Esophagus squamous epithelium (tissue), 5 donors: ENCODE measurements at regions not wholly inside any gene's neighbourhood (a gene's known extent, or its start where the extent isn't known, plus 50 kb on each side); places are given as distances from the start of the nearest gene placed in this dataset.
A peak's percentile ranks its signal among the peaks of the same experiment; 100 is the strongest.

Source experiments
- DNase-seq: peaks from one replicate; lab custom pipeline; 2025; lab: John Stamatoyannopoulos, UW
- H3K27ac ChIP-seq, 4 donors: fragments of 200-600 bp; sonication (generic); one replicate each; pipeline ENCODE4 v1.5.1; 2016 to 2019; ENCODE audit warnings: mild to moderate bottlenecking in 1 of 4
- H3K27me3 ChIP-seq, 4 donors: fragments of 200-600 bp; sonication (generic); 1 replicate in 3 of 4; 2 replicates in 1 of 4; pipeline versions ENCODE4 v1.5.1 to v1.6.0; 2017 to 2021; ENCODE audit warnings: antibody characterized with exemption in 1 of 4
- H3K36me3 ChIP-seq, 3 donors: fragments of 200-600 bp; sonication (generic); one replicate each; pipeline ENCODE4 v1.5.1; 2016 to 2019
- H3K4me1 ChIP-seq, 3 donors: fragments of 200-600 bp; sonication (generic); one replicate each; pipeline ENCODE4 v1.5.1; 2017 to 2019
- H3K4me3 ChIP-seq, 4 donors: fragments of 200-600 bp; sonication (generic); 1 replicate in 3 of 4; 2 replicates in 1 of 4; pipeline ENCODE4 v1.5.1; 2016 to 2019; ENCODE audit warnings: mild to moderate bottlenecking in 2 of 4, moderate library complexity in 1 of 4
- H3K9me3 ChIP-seq, 3 donors: fragments of 200-600 bp; sonication (generic); one replicate each; pipeline ENCODE4 v1.5.1; 2016 to 2019
- POLR2A ChIP-seq, 4 donors: fragments of 450-650 bp; IDR thresholded peaks; one replicate each; pipeline ENCODE4 v1.6.1; 2017; ENCODE audit warnings: antibody characterized with exemption in 4 of 4, mild to moderate bottlenecking in 4 of 4, moderate library complexity in 3 of 4
- WGBS, 2 donors: methylation state at CpG; one replicate each; pipeline ENCODE4 v1.1.5; 2018; 5-methylcytosine and 5-hydroxymethylcytosine counted together
- intact Hi-C: fragments of 100-400 bp; cut with DNase I; formaldehyde crosslinking; loops from one replicate; pipeline ENCODE4 v1.15.0; 2022
- TF ChIP-seq, protein P1 (sequence below), 6 experiments: fragments of 450-650 bp in 4 of 6; fragments of 200-600 bp in 2 of 6; sonication (generic) in 2 of 6; IDR thresholded peaks; one replicate each; pipeline ENCODE4 v1.5.1; 2016 to 2019; ENCODE audit warnings: antibody characterized with exemption in 6 of 6, mild to moderate bottlenecking in 4 of 6, moderate library complexity in 4 of 6
- donor health status: DM: yes; HTN: yes; CAD: no.

DNA sequence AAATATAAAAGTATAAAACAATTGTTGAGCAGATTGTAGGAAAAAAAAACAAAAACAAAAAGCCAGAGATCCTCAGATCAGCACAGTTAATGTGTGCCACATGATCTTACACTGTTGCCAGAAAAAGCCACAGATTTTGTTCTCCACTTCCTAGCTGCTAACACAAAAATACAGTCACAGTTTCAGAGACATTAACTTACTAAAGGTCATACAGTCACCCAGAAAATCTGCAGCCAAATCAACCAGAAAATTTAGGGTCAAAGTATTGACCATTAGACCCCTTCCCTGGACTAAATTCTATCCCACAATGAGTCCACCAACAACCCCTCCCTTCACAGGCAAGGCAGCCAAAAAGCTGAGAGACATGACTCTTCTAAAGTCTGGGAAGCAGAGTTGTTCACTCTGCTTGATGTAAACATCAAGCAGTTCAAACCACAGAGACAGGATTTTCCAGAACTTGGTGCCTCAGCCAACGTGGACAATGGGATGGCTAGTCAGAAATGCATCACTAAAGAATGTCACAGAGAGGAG lies 59.1 kb downstream of the SST start:
- H3K9me3 ChIP-seq, result no peaks in the 10 kb centered on the region
- intact Hi-C loops, result no loop called here
- WGBS, 2 donors, result 8 to 33% methylated on average over 1 of the region's 1 CpG
- H3K27ac ChIP-seq, result peak overlapping the region in 1 of 4 donors; percentile 33
- peaks cover 0 to 38% (median 0%) of the 10 kb centered on the region in 4 donors for H3K27me3 ChIP-seq
- DNase-seq, result no peak
- no peak overlapping the region for H3K4me3 ChIP-seq
- no peak for TF ChIP-seq POLR2A (IDR thresholded peaks at IDR 0.05)
- TF ChIP-seq, protein P1, sequence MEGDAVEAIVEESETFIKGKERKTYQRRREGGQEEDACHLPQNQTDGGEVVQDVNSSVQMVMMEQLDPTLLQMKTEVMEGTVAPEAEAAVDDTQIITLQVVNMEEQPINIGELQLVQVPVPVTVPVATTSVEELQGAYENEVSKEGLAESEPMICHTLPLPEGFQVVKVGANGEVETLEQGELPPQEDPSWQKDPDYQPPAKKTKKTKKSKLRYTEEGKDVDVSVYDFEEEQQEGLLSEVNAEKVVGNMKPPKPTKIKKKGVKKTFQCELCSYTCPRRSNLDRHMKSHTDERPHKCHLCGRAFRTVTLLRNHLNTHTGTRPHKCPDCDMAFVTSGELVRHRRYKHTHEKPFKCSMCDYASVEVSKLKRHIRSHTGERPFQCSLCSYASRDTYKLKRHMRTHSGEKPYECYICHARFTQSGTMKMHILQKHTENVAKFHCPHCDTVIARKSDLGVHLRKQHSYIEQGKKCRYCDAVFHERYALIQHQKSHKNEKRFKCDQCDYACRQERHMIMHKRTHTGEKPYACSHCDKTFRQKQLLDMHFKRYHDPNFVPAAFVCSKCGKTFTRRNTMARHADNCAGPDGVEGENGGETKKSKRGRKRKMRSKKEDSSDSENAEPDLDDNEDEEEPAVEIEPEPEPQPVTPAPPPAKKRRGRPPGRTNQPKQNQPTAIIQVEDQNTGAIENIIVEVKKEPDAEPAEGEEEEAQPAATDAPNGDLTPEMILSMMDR (IDR thresholded peaks at IDR 0.05), result no peak
- H3K36me3 ChIP-seq, result no peaks in the 10 kb centered on the region
- H3K4me1 ChIP-seq, result no peaks in the 10 kb centered on the region

- 17 to 20% methylated on average over 2 of the region's 2 CpGs for WGBS, 2 donors
Measured at GRCh38 chr3:187594272-187594671, 75.9 kb downstream of the SST start.

DNA sequence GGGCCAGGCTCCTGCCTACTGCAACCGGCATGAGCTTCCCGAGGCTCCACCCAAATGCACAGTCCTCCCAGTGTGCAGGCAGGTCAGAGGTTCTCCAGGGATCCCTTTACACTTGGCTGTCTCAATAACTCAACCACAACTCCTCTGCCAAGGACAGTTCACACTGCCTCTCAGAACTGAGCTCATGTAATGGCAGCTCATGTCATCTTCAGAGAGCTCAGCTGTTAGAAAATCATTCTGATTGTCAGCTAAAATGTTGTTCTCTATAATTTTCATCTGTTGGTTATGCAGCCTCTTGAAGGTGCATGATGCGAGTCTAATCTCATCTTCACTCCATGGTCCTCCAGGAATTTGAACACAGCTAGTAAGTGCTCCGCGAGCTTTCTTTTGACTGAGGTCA lies 76.7 kb downstream of the SST start:
- DNase-seq, result no peak
- intact Hi-C loops, result no loop called here
- H3K36me3 ChIP-seq, result no peaks in the 10 kb centered on the region
- WGBS, 2 donors, result 71 to 79% methylated on average over 5 of the region's 5 CpGs
- no peak overlapping the region for H3K4me3 ChIP-seq
- no peaks in the 10 kb centered on the region for H3K4me1 ChIP-seq
- no peak overlapping the region for H3K27ac ChIP-seq
- no peaks in the 10 kb centered on the region for H3K9me3 ChIP-seq
- TF ChIP-seq POLR2A (IDR thresholded peaks at IDR 0.05), result no peak
- TF ChIP-seq, protein P1 (IDR thresholded peaks at IDR 0.05), result no peak
- peaks cover 0 to 22% (median 0%) of the 10 kb centered on the region in 4 donors for H3K27me3 ChIP-seq

More at GRCh38 chr3:187594272-187594671, 75.9 kb downstream of the SST start:
- Histone ChIP-seq H3K27me3 (peaks cover 0 to 22% (median 0%) of the 10 kb centered on the region in 4 donors), H3K4me1 (no peaks in the 10 kb centered on the region), H3K9me3 (no peaks in the 10 kb centered on the region), H3K36me3 (no peaks in the 10 kb centered on the region), H3K27ac (no peak overlapping the region), H3K4me3 (no peak overlapping the region)
- intact Hi-C loops, result no loop called here
- TF ChIP-seq, protein P1 (IDR thresholded peaks at IDR 0.05), result no peak
- no peak for TF ChIP-seq POLR2A (IDR thresholded peaks at IDR 0.05)
- no peak for DNase-seq

- Histone ChIP-seq H3K9me3 (no peaks in the 10 kb centered on the region), H3K27me3 (peaks cover 0 to 15% (median 0%) of the 10 kb centered on the region in 4 donors), H3K4me3 (no peak overlapping the region), H3K27ac (no peak overlapping the region), H3K4me1 (no peaks in the 10 kb centered on the region), H3K36me3 (no peaks in the 10 kb centered on the region)
- 48 to 49% methylated on average over 10 of the region's 10 CpGs for WGBS, 2 donors
- TF ChIP-seq, protein P1 (IDR thresholded peaks at IDR 0.05), result no peak
- no peak for TF ChIP-seq POLR2A (IDR thresholded peaks at IDR 0.05)
- intact Hi-C loops, result no loop called here
- no peak for DNase-seq
Measured at GRCh38 chr3:187590861-187591576, 79.2 kb downstream of the SST start.

DNA sequence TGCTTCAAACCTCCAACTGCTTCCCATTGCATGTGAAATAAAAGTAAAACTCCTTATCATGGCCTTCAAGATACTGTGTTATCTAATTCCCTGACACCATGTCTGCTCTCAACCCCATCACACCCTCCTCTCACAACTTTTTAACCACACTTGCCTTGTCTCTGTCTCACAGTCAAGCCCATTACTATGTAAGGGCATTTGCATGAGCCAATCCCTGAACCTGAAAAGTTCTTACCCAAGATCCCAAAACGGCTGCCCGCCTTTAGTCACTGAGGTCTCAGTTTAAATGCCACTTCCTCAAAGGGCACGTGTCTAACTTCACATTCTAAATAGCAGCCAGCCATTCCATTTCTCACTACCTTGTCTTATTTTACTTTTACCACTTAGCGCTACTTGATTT lies 83.1 kb downstream of the SST start:
- TF ChIP-seq, protein P1 (IDR thresholded peaks at IDR 0.05), result no peak
- no peak for TF ChIP-seq POLR2A (IDR thresholded peaks at IDR 0.05)
- no peak overlapping the region for H3K27ac ChIP-seq
- no peaks in the 10 kb centered on the region for H3K9me3 ChIP-seq
- intact Hi-C loops, result no loop called here
- peaks cover 0 to 6% (median 0%) of the 10 kb centered on the region in 4 donors for H3K27me3 ChIP-seq
- no peaks in the 10 kb centered on the region for H3K4me1 ChIP-seq
- H3K36me3 ChIP-seq, result no peaks in the 10 kb centered on the region
- H3K4me3 ChIP-seq, result no peak overlapping the region
- DNase-seq, result no peak
- 67 to 72% methylated on average over 4 of the region's 4 CpGs for WGBS, 2 donors
